Memory B cell (primary cell): ENCODE measurements at regions not wholly inside any gene's neighbourhood (a gene's known extent, or its start where the extent isn't known, plus 50 kb on each side); places are given as distances from the start of the nearest gene placed in this dataset.

ENCODE experiments used
- ATAC-seq: fragments of 150-1000 bp; cut with Tn5 transposase; 2 replicates; pipeline ENCODE4 v1.10.0; 2021; ENCODE audit warnings: low read depth, mild to moderate bottlenecking, moderate library complexity
- DNase-seq, 2 donors: peaks; one replicate each; pipeline ENCODE4 v3.0.0; 2022; ENCODE audit warnings: low spot score in 2 of 2
- H3K27ac Mint-ChIP-seq: one replicate; pipeline ENCODE4 v1.8.0; 2022; ENCODE audit warnings: mild to moderate bottlenecking, moderate library complexity, mixed read lengths
- H3K27me3 Mint-ChIP-seq: one replicate; pipeline ENCODE4 v1.8.0; 2022; ENCODE audit warnings: mixed read lengths
- H3K36me3 Mint-ChIP-seq: one replicate; pipeline ENCODE4 v1.8.0; 2022; ENCODE audit warnings: mild to moderate bottlenecking, mixed read lengths
- H3K4me1 Mint-ChIP-seq: one replicate; pipeline ENCODE4 v1.8.0; 2022; ENCODE audit warnings: mixed read lengths
- H3K4me3 Mint-ChIP-seq: one replicate; pipeline ENCODE4 v1.8.0; 2022; ENCODE audit warnings: mild to moderate bottlenecking, moderate library complexity, mixed read lengths
- H3K9me3 Mint-ChIP-seq: one replicate; pipeline ENCODE4 v1.8.0; 2022; ENCODE audit warnings: mixed read lengths

DNA sequence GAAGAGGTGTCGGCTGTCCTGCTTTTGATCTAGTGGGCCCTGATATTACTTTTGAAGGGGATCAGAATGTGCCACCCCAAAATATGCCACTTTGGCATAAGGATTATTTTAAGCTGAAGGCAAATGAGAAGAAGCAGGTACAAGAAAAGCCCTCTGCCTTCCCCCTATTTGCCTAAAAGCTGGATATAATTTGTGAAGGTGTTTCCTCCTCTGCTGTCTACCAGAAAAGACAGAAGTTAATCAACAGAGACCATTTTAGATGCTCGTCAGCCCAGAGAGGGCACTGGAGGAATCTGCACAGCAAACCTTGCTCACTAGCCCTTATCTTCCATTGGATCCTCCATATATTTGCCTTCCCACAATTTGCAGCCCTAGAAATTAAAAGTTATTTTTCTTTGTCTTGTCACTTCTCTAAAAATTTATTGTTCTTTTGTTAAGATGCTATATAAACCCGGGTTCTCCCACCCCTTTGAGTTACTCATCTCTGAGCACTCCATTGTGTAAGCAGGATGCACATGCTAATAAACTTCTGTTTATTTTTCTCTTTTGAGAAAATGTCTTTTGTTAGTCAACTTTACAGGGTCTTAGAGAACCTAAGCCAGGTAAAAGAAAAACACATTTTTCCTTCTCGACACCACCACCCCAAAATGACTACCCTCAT, 163.2 kb upstream of the SLC1A4 start:
- Mint-ChIP-seq H3K4me3 (no peak overlapping the region), H3K27me3 (no peaks in the 10 kb centered on the region), H3K36me3 (no peaks in the 10 kb centered on the region), H3K4me1 (peaks cover 30% of the 10 kb centered on the region), H3K27ac (peak overlapping the region; percentile 54), H3K9me3 (no peaks in the 10 kb centered on the region)
- ATAC-seq (no peak), DNase-seq (no peak)

- DNase-seq (no peak), ATAC-seq (no peak)
- H3K4me1 Mint-ChIP-seq, result peaks cover 27% of the 10 kb centered on the region
- no peaks in the 10 kb centered on the region for H3K27me3 Mint-ChIP-seq
- H3K36me3 Mint-ChIP-seq, result no peaks in the 10 kb centered on the region
- H3K27ac Mint-ChIP-seq, result no peak overlapping the region
- no peaks in the 10 kb centered on the region for H3K9me3 Mint-ChIP-seq
- no peak overlapping the region for H3K4me3 Mint-ChIP-seq
These were observed 162.5 kb upstream of the SLC1A4 start for GRCh38 chr2:64826703-64827102.

DNA sequence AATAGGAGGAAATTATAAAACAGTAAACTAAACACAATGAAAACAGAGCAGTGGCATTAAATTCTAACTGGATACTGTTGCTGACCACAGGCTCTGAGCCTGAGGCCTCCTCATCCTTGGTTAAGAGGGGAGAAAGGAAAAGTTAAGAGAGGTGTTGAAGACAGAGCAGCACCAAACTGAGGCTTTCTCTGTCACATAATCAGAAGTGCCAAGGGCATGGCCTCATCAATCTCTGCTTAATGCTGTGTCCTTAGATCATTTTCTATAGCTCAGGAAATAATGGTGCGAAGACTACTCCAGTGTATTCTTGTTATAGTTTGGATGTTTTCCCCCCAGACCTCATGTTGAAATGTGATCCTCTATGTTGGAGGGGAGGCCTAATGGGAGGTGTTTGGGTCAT, 160.9 kb upstream of the SLC1A4 start:
- DNase-seq (no peak), ATAC-seq (no peak)
- no peaks in the 10 kb centered on the region for H3K9me3 Mint-ChIP-seq
- no peaks in the 10 kb centered on the region for H3K36me3 Mint-ChIP-seq
- no peaks in the 10 kb centered on the region for H3K27me3 Mint-ChIP-seq
- H3K4me1 Mint-ChIP-seq, result peaks cover 24% of the 10 kb centered on the region
- H3K4me3 Mint-ChIP-seq, result no peak overlapping the region
- H3K27ac Mint-ChIP-seq, result peak overlapping the region; percentile 40

DNA sequence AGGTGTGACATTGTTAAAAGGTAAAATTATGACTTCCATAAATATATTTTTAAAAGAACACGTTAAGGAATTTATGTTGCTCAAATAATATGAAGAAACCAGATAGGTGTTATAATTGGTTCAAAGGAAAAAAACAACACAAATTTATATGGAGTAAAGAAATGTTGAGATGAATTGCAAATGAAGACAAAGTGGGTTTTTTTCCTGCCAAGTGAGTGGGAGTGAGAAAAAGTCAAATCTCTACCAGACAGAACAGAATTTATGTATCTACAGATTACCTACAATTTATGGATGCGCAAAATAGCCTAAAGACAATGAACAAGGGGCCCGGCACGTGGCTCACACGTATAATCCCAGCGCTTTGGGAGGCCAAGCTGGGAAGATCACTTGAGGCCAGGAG, 159.7 kb upstream of the SLC1A4 start:
- no peak overlapping the region for H3K4me3 Mint-ChIP-seq
- H3K27ac Mint-ChIP-seq, result peak overlapping the region; percentile 40
- H3K4me1 Mint-ChIP-seq, result peaks cover 26% of the 10 kb centered on the region
- no peaks in the 10 kb centered on the region for H3K27me3 Mint-ChIP-seq
- no peaks in the 10 kb centered on the region for H3K36me3 Mint-ChIP-seq
- H3K9me3 Mint-ChIP-seq, result no peaks in the 10 kb centered on the region
- DNase-seq, result no peak
- ATAC-seq, result no peak

GRCh38 chr2:64831134-64831976, 157.8 kb upstream of the SLC1A4 start:
- Mint-ChIP-seq H3K4me3 (peak overlapping the region; percentile 48), H3K4me1 (peaks cover 13% of the 10 kb centered on the region), H3K36me3 (no peaks in the 10 kb centered on the region), H3K27ac (peak overlapping the region; percentile 60), H3K27me3 (no peaks in the 10 kb centered on the region), H3K9me3 (no peaks in the 10 kb centered on the region)
- ATAC-seq, result peak; percentile 90
- peak; percentile 84 to 85 for DNase-seq

DNA sequence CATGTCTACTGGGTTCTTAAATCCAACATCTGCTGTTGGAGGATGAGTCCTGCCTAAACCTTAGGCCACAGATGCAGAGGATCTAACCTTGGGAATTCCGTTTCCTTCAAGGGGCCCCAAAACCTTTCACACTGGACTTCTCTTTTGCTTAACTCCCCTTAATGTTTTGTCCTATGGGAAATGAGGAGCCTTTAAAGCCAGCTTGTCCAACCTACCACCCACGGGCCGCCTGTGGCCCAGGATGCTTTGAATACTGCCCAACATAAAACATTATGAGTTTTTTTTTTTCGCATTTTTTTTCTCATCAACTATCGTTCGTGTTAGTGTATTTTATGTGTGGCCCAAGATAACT, 157.2 kb upstream of the SLC1A4 start:
- ATAC-seq (no peak), DNase-seq (no peak)
- peak overlapping the region; percentile 60 for H3K27ac Mint-ChIP-seq
- H3K9me3 Mint-ChIP-seq, result no peaks in the 10 kb centered on the region
- H3K36me3 Mint-ChIP-seq, result no peaks in the 10 kb centered on the region
- peaks cover 13% of the 10 kb centered on the region for H3K4me1 Mint-ChIP-seq
- no peak overlapping the region for H3K4me3 Mint-ChIP-seq
- no peaks in the 10 kb centered on the region for H3K27me3 Mint-ChIP-seq

DNA sequence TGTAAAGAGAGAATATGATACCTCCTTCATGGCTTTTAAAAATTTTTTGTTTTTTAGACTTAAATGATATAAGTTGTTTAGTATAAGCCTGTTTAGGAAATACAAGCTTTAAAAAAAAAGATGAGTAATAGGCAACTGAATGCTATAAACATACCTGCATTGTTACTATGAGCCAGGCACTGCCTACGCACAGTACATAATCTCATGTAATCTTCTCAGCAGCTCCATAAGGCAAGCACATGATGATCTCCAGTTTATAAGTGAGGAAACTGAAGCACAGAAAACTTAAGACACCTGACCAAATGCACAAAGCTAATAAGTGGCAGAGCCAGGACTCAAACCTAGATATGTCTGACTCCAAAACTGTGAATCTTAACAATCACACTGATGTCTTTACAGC, 156.3 kb upstream of the SLC1A4 start:
- no peak for ATAC-seq
- H3K36me3 Mint-ChIP-seq, result no peaks in the 10 kb centered on the region

GRCh38 chr2:64836566-64836965, 152.6 kb upstream of the SLC1A4 start:
- Mint-ChIP-seq H3K27ac (peak overlapping the region; percentile 60), H3K9me3 (no peaks in the 10 kb centered on the region), H3K36me3 (no peaks in the 10 kb centered on the region), H3K4me1 (peaks cover 29% of the 10 kb centered on the region), H3K27me3 (no peaks in the 10 kb centered on the region), H3K4me3 (no peak overlapping the region)
- DNase-seq (no peak), ATAC-seq (no peak)

More for the DNA sequence above, 156.3 kb upstream of the SLC1A4 start:
- Mint-ChIP-seq H3K9me3 (no peaks in the 10 kb centered on the region), H3K4me3 (no peak overlapping the region), H3K27ac (no peak overlapping the region), H3K27me3 (no peaks in the 10 kb centered on the region), H3K4me1 (peaks cover 13% of the 10 kb centered on the region)
- DNase-seq, result no peak

DNA sequence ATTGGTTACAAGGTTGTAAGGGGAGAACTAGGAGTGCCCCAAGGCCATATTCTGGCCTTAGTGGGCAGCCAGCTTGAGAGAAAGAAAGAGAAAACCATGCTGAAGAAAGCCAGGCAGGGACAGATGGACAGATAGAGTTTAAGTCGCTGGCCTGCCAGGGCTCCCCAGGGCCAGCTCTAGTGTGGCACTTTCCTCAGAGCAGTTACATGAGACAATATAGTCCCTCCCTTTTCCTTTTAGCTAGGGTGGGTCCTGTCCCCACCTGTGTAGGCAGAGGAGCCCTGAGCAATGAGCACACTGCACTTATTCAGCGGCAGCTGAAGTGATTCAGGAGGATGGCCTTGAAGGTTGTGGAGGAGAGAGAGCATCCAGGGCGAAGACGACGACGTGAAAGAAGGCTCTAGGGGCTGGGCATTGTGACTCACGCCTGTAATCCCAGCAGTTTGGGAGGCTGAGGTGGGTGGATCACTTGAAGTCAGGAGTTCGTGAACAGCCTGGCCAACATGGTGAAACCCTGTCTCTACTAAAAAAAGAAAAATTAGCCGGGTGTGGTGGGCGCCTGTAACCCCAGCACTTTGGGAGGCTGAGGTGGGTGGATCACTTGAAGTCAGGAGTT, 152.0 kb upstream of the SLC1A4 start:
- H3K4me1 Mint-ChIP-seq, result peaks cover 34% of the 10 kb centered on the region
- H3K27me3 Mint-ChIP-seq, result no peaks in the 10 kb centered on the region
- DNase-seq (no peak), ATAC-seq (no peak)
- H3K9me3 Mint-ChIP-seq, result no peaks in the 10 kb centered on the region
- H3K36me3 Mint-ChIP-seq, result no peaks in the 10 kb centered on the region
- peak overlapping the region; percentile 60 for H3K27ac Mint-ChIP-seq
- H3K4me3 Mint-ChIP-seq, result no peak overlapping the region

GRCh38 chr2:64837925-64838641, 151.1 kb upstream of the SLC1A4 start:
- Mint-ChIP-seq H3K9me3 (no peaks in the 10 kb centered on the region), H3K36me3 (no peaks in the 10 kb centered on the region), H3K4me1 (peaks cover 32% of the 10 kb centered on the region), H3K4me3 (no peak overlapping the region), H3K27ac (peak overlapping the region; percentile 30), H3K27me3 (no peaks in the 10 kb centered on the region)
- DNase-seq (no peak), ATAC-seq (peak; percentile 40)

DNA sequence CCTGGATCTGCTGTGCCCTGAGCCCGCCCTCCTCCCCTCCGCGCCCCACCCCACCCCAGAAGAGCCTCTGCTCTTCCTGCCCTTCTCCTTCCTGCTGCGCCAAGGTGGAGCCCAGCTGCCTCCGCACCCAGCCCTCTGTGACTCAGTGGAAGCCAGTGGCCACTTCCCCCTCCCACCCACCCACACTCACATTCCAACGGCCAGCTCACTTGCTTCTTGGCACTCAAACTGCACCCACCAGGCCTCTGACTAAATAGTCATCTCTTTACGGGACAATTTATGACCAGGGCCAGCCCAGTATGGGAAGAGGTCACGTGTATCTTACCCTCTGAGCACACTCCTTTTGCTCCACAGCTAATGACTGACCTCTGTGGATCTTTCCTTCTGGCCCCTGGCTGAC, 150.4 kb upstream of the SLC1A4 start:
- no peak for DNase-seq
- H3K4me3 Mint-ChIP-seq, result no peak overlapping the region
- H3K27ac Mint-ChIP-seq, result peak overlapping the region; percentile 30
- no peaks in the 10 kb centered on the region for H3K36me3 Mint-ChIP-seq
- H3K9me3 Mint-ChIP-seq, result no peaks in the 10 kb centered on the region
- no peaks in the 10 kb centered on the region for H3K27me3 Mint-ChIP-seq
- peaks cover 28% of the 10 kb centered on the region for H3K4me1 Mint-ChIP-seq
- ATAC-seq, result no peak

- Mint-ChIP-seq H3K27me3 (no peaks in the 10 kb centered on the region), H3K27ac (peak overlapping the region; percentile 93), H3K36me3 (no peaks in the 10 kb centered on the region), H3K4me3 (peak overlapping the region; percentile 55), H3K9me3 (no peaks in the 10 kb centered on the region), H3K4me1 (peaks cover 28% of the 10 kb centered on the region)
- ATAC-seq (peak; percentile 90), DNase-seq (peak; percentile 47 to 63)
These were observed 149.4 kb upstream of the SLC1A4 start for GRCh38 chr2:64839844-64840243.

- H3K4me3 Mint-ChIP-seq, result peak overlapping the region; percentile 22
- no peaks in the 10 kb centered on the region for H3K9me3 Mint-ChIP-seq
- ATAC-seq, result no peak
- DNase-seq, result no peak
- H3K4me1 Mint-ChIP-seq, result peaks cover 29% of the 10 kb centered on the region
- H3K27ac Mint-ChIP-seq, result peak overlapping the region; percentile 93
- H3K36me3 Mint-ChIP-seq, result peaks cover under 1% of the 10 kb centered on the region
- H3K27me3 Mint-ChIP-seq, result no peaks in the 10 kb centered on the region
These were observed 148.7 kb upstream of the SLC1A4 start for GRCh38 chr2:64840426-64840881.

DNA sequence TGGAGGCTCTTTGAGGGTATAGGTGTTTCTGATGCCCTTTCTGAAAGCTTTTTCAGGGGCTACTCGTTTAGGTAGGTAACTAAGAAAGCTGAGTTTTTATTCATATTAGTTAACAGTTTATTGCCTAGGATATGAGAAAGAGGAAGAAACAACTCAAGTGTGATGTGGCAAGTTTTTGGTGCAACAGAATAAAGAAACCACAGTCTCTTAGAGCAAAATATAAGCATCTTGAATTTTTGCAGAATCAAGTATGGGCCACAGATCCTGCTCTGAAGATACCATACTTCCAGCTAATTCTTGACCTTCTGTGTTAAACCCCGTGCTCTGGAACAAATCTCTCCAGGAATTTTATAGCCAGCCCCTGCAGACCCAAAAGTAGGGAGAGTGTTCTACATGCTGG, 147.7 kb upstream of the SLC1A4 start:
- Mint-ChIP-seq H3K9me3 (no peaks in the 10 kb centered on the region), H3K4me3 (peak overlapping the region; percentile 22), H3K4me1 (peaks cover 34% of the 10 kb centered on the region), H3K27me3 (no peaks in the 10 kb centered on the region), H3K27ac (peak overlapping the region; percentile 85), H3K36me3 (peaks cover 3% of the 10 kb centered on the region)
- no peak for ATAC-seq
- DNase-seq, result no peak
